ENCODE measurements at regions not wholly inside any gene's neighbourhood (a gene's known extent, or its start where the extent isn't known, plus 50 kb on each side); places are given as distances from the start of the nearest gene placed in this dataset.

DNA sequence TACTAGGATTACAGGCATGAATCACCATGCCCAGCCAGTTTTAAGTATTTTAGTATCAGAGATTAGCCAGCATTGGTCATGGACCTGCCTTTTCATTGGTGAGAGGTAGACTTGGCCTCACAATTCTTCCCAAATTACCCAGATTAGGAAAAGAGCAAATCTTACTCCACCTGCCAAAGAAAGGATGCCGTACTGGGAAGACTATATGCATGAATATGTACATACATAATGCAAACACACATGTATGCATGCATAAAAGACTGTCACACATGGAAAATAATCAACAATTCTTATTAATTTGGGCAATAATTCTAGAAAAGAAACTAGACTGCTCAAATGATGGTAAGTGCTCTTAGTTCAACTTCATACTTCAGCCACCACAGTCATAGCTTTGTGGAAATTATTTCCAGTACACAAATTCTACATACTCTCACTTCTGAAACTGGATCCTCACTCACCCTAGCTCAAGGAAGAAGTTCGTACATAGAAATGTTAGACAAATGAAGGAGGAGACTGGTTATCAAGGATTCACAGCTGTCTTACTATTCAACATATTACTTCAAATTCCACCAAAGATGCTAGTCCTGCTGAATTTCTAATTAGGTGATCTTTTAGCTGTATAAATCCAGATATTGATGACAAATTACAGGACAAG is 73.7 kb downstream of the MINAR2 start:
- ATAC-seq (no peak), DNase-seq (no peak)
- TF ChIP-seq CTCF (IDR thresholded peaks at IDR 0.05): no peak
- H3K27ac ChIP-seq: no peak overlapping the region
- no peaks in the 10 kb centered on the region for H3K4me1 ChIP-seq
- no peaks in the 10 kb centered on the region for H3K36me3 ChIP-seq
- intact Hi-C loops (cut with DNase I): no loop called here
- no peak overlapping the region for H3K4me3 ChIP-seq
- H3K9me3 ChIP-seq: peaks cover 0 to 14% (median 0%) of the 10 kb centered on the region in 11 donors
- H3K27me3 ChIP-seq: peaks cover 0 to 4% (median 0%) of the 10 kb centered on the region in 7 donors
- 67 to 73% methylated on average over 2 of the region's 2 CpGs for WGBS, 2 donors

GRCh38 chr5:129830288-129830687 is 74.0 kb upstream of the CHSY3 start:
- Histone ChIP-seq H3K27ac (no peak overlapping the region), H3K36me3 (no peaks in the 10 kb centered on the region), H3K4me3 (no peak overlapping the region), H3K9me3 (peaks cover 0 to 8% (median 0%) of the 10 kb centered on the region in 11 donors), H3K27me3 (no peaks in the 10 kb centered on the region), H3K4me1 (no peaks in the 10 kb centered on the region)
- 76 to 86% methylated on average over 2 of the region's 2 CpGs for WGBS, 2 donors
- intact Hi-C loops (cut with DNase I): no loop called here
- no peak for ATAC-seq
- DNase-seq: no peak
- no peak for TF ChIP-seq CTCF (IDR thresholded peaks at IDR 0.05)

DNA sequence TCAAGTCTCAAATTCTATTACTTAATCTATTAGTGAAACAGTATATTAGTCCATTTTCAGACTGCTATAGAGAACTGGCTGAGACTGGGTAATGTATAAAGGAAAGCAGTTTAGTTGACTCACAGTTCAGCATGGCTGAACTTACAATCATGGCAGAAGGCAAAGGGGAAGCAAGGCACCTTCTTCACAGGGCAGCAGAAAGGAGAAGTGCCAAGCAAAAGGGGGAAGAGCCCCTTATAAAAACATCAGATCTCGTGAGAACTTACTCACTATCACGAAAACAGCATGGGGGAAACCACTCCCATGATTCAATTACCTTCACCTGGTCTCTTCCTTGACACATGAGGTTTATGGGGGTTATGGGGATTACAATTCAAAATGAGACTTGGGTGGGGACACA is 67.9 kb upstream of the CHSY3 start:
- intact Hi-C loops (cut with DNase I): no loop called here
- ATAC-seq: no peak
- DNase-seq: no peak
- no peaks in the 10 kb centered on the region for H3K36me3 ChIP-seq
- no peaks in the 10 kb centered on the region for H3K27me3 ChIP-seq
- no peaks in the 10 kb centered on the region for H3K9me3 ChIP-seq
- H3K4me1 ChIP-seq: no peaks in the 10 kb centered on the region
- H3K4me3 ChIP-seq: no peak overlapping the region
- 46 to 59% methylated on average over 2 of the region's 2 CpGs for WGBS, 2 donors
- no peak for TF ChIP-seq CTCF (IDR thresholded peaks at IDR 0.05)
- H3K27ac ChIP-seq: no peak overlapping the region

DNA sequence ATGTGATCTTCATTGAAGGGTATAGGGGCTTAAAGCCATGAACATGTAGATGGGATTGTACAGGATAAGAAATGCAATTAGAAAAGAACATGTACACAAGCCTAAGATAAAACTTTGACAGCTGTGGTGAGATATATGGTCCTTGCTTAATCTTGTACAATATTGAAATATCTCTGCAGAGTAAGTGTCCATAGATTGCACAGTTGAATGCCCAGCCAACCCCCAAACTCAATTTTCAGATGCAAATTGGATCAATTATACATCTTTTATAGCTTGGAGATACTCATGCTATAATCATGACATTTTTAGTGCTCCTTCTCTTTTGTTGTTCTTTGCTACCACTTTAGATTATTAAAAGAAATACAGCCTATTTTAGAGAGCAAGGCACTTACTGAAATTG is 59.5 kb upstream of the CHSY3 start:
- H3K4me1 ChIP-seq: no peaks in the 10 kb centered on the region
- H3K27me3 ChIP-seq: peaks cover 0 to 10% (median 0%) of the 10 kb centered on the region in 7 donors
- intact Hi-C loops (cut with DNase I): no loop called here
- no peak for TF ChIP-seq CTCF (IDR thresholded peaks at IDR 0.05)
- H3K9me3 ChIP-seq: no peaks in the 10 kb centered on the region
- no peak for DNase-seq
- no peak overlapping the region for H3K4me3 ChIP-seq
- H3K27ac ChIP-seq: no peak overlapping the region
- no peaks in the 10 kb centered on the region for H3K36me3 ChIP-seq
- no peak for ATAC-seq
